NCI-H1092 treated with DMSO at 0.1 percent for 48 hours (cell line): ENCODE measurements at regions not wholly inside any gene's neighbourhood (a gene's known extent, or its start where the extent isn't known, plus 50 kb on each side); places are given as distances from the start of the nearest gene placed in this dataset.

Experiments used
- DNase-seq: peaks from one replicate; lab custom pipeline; 2025; lab: John Stamatoyannopoulos, UW

DNA sequence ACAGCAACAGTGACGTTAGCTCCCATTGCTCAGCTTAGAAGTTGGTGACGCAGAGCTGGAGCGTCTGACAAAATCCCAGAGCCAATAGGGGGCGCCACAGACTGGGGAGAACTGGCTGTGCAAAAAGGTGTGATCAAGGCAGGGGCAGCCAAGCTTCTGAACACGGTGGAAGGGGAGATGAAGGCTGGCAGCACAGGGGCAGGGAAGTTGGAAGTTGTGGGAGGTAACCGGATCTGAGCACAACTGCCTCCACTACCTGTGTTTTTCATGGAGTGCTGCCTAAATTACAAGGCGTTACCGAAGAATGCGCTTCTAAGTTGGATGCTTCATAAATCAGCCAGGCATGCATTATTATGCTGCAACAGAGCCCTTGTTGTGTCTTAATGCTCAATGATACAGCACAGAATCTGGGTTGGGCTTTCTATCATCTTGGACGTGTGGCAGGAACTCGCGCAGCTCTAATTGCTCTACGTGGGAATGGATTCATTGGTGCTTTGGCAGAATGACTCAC, 370.0 kb downstream of the SLC4A3 start:
- no peak for DNase-seq

DNA sequence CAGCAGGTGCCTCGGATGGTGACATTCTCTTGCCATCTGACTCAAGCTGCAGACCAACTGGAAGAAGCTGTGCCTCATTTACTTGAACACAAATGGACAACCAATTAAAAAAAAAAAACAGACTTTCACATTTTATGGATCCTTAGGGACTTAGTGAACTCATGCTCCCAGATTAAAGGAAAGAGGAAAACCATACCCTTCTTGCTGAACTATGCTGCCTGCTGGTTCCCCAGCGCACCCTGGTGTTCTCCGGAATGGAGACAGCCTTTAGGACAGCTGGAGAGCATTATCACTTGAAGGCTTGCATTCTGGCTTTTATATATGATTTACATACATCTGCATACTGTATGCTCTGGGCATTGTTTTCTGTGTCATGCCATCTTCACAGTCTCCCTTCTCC, 370.7 kb downstream of the SLC4A3 start:
- DNase-seq, result no peak

DNA sequence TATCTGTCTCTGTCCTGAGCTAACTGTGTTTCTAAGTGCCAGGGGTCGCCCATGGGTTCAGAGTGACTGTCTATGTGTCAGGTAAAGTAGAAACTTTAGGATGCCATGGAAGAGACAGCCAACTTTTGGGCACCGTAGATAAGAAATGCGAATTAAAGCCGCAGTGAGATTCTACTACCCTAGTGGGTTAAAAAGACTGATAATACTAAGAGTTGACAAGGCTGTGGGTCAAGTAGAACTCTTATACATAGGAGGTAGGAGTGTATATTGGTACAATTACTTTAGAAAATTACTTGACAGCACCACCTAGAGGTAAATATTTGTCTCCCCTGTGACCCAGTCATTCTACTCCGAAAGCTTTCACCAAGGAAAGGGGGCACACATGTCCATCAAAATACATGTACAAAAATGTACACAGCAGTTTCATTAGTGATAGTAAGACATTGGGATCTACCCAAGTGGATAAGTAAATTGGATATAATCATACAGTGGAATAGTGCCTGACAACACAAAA, 371.3 kb downstream of the SLC4A3 start:
- DNase-seq, result no peak

- DNase-seq, result no peak
Observed at GRCh38 chr2:220000080-220000479, 372.6 kb downstream of the SLC4A3 start.

- DNase-seq, result no peak
Observed at GRCh38 chr2:220000586-220000985, 373.2 kb downstream of the SLC4A3 start.

DNA sequence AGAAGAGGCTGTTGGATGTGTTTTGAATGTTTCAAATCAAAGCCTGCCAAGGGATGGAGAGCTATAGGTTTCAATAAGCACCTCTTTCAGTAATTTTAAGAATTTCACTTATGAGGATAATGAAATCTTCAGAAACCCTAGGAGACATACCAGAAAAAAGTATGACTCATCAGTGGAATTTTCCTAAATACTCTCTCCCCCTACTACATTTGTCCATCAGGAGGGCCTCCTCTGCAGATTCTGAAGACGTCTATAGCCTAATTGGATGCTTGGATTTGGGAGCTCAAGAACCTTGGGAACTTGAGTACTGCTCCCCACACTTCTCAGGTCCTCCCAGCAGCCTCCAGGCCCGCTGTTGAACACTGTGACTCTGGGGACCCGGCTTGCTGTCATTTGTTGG, 374.3 kb downstream of the SLC4A3 start:
- DNase-seq, result no peak

DNA sequence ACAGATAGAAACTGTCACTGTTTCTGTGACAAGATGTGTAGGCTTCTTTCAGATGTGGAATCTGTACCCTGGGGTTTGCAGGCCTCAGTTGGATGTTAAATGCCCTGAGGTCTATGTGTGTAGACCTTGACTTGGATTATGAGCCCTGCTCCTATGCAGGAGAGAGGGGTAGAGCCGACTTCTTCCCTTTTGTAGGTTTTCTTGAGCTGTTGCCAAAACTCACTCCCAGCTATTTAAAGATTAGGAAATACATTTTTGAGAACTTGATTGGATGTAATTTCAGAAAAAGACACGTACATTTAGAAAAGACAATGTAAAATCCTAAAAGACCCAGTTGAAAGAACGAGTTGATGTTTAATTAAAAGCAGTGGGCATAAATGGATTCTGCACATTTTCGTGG, 374.8 kb downstream of the SLC4A3 start:
- DNase-seq, result no peak

- DNase-seq, result no peak
Observed at GRCh38 chr2:220002699-220003098, 375.3 kb downstream of the SLC4A3 start.

DNA sequence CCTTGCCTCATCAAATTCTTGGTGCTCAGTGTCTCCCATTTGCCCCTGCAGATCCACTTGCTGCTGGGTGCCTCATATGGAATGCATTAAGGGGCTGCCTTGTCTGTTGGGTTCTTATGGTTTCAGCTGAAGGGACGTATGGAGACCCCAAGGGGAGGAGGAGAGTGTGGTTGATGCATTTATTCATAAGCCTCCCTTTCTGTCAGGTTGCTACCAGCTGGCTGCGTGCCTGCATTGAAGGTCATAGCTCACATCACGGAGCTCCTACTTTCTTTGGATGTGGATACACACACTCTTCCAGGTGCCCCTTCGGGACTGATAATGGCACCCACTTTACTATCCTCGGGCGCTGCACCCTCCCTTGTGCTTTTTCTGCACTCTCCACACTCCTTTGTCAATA, 377.9 kb downstream of the SLC4A3 start:
- no peak for DNase-seq

DNA sequence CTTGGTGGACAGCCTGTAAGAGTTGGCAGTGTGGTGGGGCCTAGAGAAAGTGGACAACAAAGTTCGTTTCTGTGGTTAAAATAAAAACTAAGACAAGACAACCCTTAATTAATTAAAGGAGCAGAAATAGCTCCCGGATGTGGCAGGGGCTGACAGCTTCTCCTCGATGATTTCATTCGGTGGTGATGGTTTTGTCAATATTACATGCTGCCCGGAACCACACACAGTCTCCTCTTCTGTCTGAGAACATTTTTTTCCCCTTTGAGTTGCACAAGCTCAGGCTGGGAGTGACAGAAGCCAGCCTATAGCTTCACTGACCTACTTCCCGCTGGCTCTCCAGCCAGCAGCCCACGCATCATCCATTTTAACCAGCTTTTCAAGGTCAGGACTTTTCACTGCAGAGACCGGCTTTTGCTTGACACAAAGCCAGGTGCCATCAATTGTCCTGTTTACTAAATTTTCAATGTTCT, 378.8 kb downstream of the SLC4A3 start:
- DNase-seq, result no peak

GRCh38 chr2:220011859-220012258, 384.4 kb downstream of the SLC4A3 start:
- DNase-seq, result no peak

GRCh38 chr2:220014961-220015360, 387.5 kb downstream of the SLC4A3 start:
- DNase-seq, result no peak

GRCh38 chr2:220015576-220015975, 388.1 kb downstream of the SLC4A3 start:
- DNase-seq, result no peak

- no peak for DNase-seq
Observed at GRCh38 chr2:220025207-220025606, 397.8 kb downstream of the SLC4A3 start.

- no peak for DNase-seq
Observed at GRCh38 chr2:220029013-220029412, 401.6 kb downstream of the SLC4A3 start.

DNA sequence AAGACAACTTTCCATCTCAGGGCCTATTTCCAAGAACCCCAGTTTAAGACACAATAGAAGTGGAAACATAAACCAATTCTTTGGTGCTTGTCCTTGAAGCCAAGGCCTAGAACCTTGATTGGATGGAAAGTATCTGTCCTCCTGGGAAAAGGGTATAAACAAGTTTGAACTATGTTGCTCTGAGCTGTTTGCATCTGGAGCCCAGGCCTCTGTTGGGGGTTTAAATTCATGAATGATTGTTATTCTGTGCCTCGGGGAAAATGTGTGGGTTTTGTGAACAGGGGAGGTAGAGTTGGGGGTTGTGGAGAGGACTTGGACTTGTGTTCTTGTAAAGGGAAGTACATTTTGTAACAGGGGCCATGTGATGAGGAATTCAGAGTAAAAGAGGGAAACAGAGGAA, 406.1 kb downstream of the SLC4A3 start:
- no peak for DNase-seq

DNA sequence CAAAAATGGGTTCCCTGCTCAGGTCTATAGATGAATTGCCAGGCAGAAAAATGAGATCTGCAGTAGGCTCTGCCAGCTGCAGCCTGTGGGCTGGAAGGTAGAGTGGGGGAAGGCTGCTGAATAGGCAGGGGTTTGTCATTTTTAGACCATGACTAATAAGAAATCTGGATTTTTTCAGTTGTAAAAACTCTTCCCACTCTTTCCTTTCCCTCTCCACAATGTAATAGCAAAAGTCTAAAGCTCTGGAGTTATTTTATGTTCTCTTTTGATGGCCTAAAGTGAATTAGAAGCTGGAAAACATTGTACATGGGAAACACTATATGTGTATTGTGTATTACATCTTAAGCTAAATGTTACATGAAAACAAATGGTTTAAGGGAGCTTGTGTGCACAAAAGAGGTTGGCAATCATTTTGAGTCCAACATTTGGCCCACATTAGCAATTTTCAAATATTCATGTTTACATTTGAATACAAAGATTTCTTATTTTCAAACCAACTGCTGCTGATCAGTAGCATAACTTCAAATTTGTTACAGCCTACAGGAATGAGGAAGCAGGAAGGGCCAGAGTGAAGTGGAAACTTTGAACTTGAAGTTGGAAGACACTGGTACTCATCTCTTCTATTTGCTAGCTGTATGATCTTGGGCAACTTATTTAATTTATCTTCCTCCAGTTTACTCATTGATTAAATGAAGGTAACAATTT, 407.1 kb downstream of the SLC4A3 start:
- no peak for DNase-seq

GRCh38 chr2:220036431-220036830, 409.0 kb downstream of the SLC4A3 start:
- DNase-seq, result no peak

- no peak for DNase-seq
Observed at GRCh38 chr2:220040346-220040745, 412.9 kb downstream of the SLC4A3 start.

DNA sequence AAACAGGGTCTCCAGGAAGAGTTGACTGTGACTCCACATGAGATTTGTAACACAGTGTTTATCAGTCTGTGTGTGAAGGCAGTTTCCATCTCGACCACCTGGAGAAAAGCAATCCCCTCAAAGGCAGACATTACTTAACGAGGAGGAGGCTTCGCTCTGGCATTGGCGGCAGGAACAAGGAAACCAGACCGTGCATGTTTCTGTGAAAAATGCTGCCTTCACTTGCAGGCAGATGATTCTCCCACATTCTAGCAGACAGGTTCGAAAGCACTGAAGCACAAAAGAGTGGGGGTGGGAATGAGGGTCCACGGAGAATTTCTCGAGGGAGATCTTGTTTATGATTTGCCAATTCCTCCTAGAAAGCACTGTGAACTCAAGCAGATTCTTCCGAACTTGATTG, 414.0 kb downstream of the SLC4A3 start:
- no peak for DNase-seq

DNA sequence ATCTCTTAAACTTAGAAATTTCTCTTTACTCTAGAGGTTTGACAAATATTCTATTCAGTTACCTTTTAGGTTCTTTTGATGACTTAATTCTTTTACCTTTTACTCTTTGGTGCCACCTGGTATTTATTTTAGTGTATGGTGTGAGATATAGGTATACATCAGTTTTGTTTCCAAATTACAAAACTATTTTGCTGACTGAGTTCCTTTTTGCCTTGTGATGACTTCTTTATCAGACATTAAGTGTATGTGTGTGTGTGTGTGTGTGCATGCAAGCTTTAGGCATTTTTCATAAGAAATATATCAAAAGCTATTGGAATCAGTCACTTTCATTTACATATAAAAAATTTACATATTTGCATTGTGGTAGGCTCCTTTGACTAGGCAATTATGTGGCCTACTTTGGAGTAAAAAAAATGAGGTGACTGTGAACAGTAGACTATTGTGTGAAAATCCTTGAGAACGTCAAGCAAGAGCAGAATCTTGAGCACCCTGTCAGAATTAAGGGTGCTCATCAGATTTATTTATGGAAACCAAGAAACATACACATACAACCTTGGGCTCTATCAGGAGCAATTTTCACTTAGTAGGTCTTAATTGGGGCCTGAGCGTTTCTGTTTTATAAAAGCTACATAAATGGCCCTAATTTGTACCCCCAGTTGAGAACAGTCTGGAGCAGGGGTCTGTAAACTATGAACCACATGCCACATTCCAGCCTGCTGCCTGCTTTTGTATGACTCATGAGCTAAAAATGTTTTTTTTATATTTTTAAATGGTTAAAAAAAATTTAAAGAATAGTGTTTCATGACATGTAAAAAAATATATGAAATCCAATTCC, 415.9 kb downstream of the SLC4A3 start:
- DNase-seq, result no peak

- no peak for DNase-seq
Observed at GRCh38 chr2:220043990-220044335, 416.5 kb downstream of the SLC4A3 start.

DNA sequence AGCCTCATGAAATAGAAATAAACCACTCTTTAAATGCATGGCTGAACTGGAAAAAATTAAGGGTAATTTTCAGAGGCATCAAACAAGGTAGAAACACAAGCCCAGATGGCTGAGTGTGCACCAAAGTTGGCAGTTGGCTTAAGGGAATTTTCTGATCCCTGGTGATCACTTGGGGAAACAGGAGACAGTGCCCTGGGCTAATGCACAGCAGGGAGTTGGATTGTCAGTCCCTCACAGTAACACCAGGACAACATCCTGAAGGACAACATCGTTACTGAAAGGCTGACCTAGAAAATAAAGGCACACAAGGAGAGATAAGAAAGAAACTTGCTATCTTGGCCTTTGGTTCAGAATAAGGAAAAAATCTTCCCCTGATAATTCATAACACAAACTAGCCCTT, 417.0 kb downstream of the SLC4A3 start:
- no peak for DNase-seq
